ENCODE measurements at regions not wholly inside any gene's neighbourhood (a gene's known extent, or its start where the extent isn't known, plus 50 kb on each side); places are given as distances from the start of the nearest gene placed in this dataset.

- TF ChIP-seq GABPA (IDR thresholded peaks at IDR 0.05; ENCODE audit: low read depth): no peak
- TF ChIP-seq, protein P1, sequence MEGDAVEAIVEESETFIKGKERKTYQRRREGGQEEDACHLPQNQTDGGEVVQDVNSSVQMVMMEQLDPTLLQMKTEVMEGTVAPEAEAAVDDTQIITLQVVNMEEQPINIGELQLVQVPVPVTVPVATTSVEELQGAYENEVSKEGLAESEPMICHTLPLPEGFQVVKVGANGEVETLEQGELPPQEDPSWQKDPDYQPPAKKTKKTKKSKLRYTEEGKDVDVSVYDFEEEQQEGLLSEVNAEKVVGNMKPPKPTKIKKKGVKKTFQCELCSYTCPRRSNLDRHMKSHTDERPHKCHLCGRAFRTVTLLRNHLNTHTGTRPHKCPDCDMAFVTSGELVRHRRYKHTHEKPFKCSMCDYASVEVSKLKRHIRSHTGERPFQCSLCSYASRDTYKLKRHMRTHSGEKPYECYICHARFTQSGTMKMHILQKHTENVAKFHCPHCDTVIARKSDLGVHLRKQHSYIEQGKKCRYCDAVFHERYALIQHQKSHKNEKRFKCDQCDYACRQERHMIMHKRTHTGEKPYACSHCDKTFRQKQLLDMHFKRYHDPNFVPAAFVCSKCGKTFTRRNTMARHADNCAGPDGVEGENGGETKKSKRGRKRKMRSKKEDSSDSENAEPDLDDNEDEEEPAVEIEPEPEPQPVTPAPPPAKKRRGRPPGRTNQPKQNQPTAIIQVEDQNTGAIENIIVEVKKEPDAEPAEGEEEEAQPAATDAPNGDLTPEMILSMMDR (IDR thresholded peaks at IDR 0.05): no peak
- no peak for TF ChIP-seq TCF12 (IDR thresholded peaks at IDR 0.05)
- no peak for TF ChIP-seq USF1 (IDR thresholded peaks at IDR 0.05; ENCODE audit: borderline replicate concordance, low read depth)
- TF ChIP-seq EZH2phosphoT487 (IDR thresholded peaks at IDR 0.05; ENCODE audit: borderline replicate concordance, low read depth): no peak
- TF ChIP-seq FOSL2 (IDR thresholded peaks at IDR 0.05; ENCODE audit: borderline replicate concordance, low read depth): no peak
- TF ChIP-seq POLR2AphosphoS5 (IDR thresholded peaks at IDR 0.05; ENCODE audit: low read depth, low read length): no peak
- TF ChIP-seq, protein P2, sequence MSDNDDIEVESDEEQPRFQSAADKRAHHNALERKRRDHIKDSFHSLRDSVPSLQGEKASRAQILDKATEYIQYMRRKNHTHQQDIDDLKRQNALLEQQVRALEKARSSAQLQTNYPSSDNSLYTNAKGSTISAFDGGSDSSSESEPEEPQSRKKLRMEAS (IDR thresholded peaks at IDR 0.05; ENCODE audit: low read depth): no peak
- TF ChIP-seq, protein P3, sequence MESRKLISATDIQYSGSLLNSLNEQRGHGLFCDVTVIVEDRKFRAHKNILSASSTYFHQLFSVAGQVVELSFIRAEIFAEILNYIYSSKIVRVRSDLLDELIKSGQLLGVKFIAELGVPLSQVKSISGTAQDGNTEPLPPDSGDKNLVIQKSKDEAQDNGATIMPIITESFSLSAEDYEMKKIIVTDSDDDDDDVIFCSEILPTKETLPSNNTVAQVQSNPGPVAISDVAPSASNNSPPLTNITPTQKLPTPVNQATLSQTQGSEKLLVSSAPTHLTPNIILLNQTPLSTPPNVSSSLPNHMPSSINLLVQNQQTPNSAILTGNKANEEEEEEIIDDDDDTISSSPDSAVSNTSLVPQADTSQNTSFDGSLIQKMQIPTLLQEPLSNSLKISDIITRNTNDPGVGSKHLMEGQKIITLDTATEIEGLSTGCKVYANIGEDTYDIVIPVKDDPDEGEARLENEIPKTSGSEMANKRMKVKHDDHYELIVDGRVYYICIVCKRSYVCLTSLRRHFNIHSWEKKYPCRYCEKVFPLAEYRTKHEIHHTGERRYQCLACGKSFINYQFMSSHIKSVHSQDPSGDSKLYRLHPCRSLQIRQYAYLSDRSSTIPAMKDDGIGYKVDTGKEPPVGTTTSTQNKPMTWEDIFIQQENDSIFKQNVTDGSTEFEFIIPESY (IDR thresholded peaks at IDR 0.05; ENCODE audit: borderline replicate concordance, low read depth): no peak
- no peak for TF ChIP-seq CHD2 (IDR thresholded peaks at IDR 0.05; ENCODE audit: low read length, partially characterized antibody)
- no peak for TF ChIP-seq RCOR1 (IDR thresholded peaks at IDR 0.05; ENCODE audit: low read length)
- no peak for TF ChIP-seq YY1 (IDR thresholded peaks at IDR 0.05; ENCODE audit: low read depth)
Measured at GRCh38 chr6:27076116-27076515, 171.4 kb upstream of the PRSS16 start.
